Sciatic nerve (tissue), 2 donors: ENCODE measurements at regions not wholly inside any gene's neighbourhood (a gene's known extent, or its start where the extent isn't known, plus 50 kb on each side); places are given as distances from the start of the nearest gene placed in this dataset.
"Not testable (repeated sequence)": the region's sequence is repeated elsewhere in the genome, so short reads cannot be mapped to it uniquely, and the experiment has no call there.

Source experiments
- ATAC-seq: fragments of 200-7000 bp; cut with Tn5 transposase; one replicate; pipeline ENCODE4 v1.9.1; 2020; ENCODE audit warnings: mild to moderate bottlenecking, moderate library complexity
- DNase-seq: peaks from one replicate; pipeline ENCODE4 v3.0.0-alpha.2; 2020; ENCODE audit warnings: low spot score
- intact Hi-C: fragments of 100-400 bp; cut with DNase I; formaldehyde crosslinking; loops from one replicate; pipeline ENCODE4 v1.14.2; 2022
- donor health status: DM: no; HTN: no; CAD: no.
- donor health status: DM: no; HTN: no; CAD: no.

DNA sequence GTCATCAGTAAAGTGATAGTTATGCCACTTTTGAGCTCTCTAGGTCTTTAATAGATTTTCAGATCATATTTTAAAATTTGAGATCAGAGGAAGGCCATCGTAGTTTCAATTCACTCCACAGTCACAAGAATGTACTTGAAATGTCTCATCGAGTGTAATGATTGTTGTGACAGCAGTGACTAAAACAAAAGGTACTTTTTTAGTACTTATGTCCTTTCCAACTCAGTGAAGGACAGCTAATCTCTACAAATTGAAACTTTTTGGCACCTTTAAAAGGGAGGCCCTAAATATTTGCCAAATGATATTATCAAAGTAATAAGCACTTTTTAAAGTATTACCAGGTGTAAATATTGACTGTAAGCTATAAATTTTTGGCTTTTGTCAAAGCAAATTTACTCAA is 702.9 kb upstream of the GRM3 start:
- DNase-seq (no peak), ATAC-seq (no peak)
- intact Hi-C loops: no loop called here

DNA sequence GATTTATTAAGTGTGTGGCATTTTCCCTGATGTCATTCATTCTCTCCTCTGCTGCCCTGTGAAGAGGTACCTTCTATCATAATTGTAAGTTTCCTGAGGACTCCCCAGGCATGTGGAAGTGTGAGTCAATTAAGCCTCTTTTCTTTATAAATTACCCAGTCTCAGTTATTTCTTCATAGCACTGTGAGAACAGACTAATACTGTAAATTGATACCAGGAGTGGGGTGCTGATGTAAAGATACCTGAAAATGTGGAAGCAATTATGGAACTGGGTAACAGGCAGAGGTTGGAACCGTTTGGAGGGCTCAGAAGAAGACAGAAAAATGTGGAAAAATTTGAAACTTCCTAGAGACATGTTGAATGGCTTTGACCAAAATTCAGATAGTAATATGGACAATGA is 711.8 kb upstream of the GRM3 start:
- DNase-seq (no peak), ATAC-seq (no peak)
- intact Hi-C loops: no loop called here

DNA sequence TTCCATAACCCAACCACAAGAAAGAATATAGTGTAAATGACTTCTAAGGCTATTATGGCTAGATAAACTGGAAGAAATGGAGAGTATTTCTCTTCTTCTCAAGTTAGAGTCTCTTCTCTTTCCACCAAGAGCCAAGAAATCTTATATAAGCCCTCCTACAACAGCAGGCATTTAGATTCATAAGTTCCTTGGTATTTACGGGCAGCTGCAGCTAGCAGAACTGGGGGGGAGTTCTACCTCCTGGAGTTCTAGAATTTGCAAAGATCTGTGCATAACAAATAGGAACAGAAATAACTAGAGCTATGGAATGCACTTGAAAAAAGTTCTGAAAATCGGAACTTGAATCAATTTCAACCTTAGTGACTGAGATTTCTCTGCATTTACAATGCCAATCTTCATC is 715.2 kb upstream of the GRM3 start:
- intact Hi-C loops: no loop called here
- DNase-seq (no peak), ATAC-seq (no peak)

DNA sequence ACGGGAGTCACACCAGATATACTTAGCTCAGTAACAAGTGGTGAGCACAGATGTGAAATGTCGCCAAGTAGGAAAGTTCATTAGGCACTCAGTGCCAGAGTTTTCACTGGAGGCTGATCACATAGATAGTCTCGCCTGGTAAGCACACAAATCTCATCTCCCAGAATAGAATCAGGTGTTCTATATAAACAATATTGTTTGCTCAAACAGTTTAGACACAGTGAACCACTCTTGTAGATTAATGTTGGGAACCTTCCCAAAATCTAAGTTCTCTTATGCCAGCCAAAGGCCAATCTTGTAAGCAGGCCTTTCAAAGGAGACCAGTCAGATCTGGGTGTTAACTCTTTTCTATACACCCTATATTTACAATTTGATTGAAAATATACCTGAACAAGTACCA is 716.5 kb upstream of the GRM3 start:
- ATAC-seq: no peak
- intact Hi-C loops: no loop called here
- no peak for DNase-seq

DNA sequence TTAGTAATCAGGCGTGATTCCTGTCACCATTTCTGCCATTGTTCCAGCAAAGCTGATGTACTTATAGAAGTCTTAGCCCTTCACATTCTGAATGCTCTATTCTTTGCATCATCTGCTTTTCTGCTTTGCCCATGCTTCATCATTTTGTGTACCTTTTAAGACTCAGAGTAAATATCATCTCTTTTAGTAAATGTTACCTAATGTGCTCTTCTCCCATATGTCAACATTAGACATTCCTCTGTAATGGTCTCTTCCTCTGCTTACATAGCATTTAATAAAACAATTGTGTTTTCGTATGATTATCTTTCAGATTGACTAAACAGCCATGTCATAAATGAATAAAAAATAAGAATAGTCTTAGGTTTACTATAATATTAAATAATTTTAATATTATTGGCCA is 719.6 kb upstream of the GRM3 start:
- ATAC-seq: no peak
- intact Hi-C loops: no loop called here
- no peak for DNase-seq

DNA sequence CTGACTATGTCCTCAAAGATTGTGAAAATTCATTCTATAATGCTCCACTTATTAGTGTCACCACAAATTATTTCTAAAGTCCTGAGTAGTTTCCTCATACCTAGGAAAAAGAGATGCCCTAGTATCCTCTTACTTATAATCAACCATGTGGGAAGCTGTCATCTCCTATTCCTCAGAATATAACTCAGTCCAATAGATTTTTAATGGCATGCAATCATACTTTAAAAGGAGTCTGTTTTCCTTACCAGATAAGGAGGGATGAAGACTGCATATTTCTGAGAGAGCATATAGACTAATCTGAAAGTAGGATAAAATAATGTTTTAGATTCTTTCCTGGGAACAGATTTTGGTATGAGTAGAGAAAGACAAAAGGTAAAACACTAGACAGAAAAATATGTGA is 727.7 kb upstream of the GRM3 start:
- intact Hi-C loops: no loop called here
- ATAC-seq (no peak), DNase-seq (no peak)

DNA sequence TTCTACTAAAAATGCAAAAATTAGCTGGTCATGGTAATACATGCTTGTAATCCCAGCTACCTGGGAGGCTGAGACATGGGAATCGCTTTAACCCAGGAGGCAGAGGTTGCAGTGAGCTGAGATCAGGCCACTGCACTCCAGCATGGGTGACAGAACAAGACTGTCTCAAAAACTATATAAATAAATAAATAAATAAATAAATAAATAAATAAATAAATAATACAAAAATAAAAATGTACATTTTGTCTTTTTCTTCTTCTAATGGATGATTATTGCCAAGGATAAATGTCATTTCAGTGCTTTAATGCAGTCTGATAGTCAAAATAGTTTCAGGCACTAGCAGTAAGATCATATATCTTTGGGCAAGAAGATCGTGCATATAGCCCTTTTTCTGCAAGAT is 727.6 kb upstream of the SEMA3D start:
- ATAC-seq: no peak
- DNase-seq: no peak
- intact Hi-C loops: no loop called here

DNA sequence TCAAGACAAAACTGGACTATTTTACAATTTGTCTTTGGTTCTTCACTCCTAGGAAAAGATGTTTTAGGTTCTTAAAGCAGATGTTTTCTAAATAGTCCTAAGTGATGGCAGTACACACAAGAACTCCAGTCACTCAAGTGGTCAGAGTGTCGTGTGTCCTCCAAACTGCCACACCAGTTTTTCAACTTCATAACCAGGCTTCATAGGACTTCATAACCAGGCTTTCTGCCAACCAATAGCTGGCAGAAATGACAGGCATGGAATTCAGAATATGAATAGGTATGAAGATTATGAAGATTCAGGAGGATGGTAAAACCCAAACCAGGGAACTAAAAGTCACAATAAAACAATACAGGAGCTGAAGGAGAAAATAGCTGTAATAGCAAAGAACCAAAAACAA is 721.2 kb upstream of the SEMA3D start:
- intact Hi-C loops: no loop called here
- ATAC-seq: no peak
- DNase-seq: no peak

DNA sequence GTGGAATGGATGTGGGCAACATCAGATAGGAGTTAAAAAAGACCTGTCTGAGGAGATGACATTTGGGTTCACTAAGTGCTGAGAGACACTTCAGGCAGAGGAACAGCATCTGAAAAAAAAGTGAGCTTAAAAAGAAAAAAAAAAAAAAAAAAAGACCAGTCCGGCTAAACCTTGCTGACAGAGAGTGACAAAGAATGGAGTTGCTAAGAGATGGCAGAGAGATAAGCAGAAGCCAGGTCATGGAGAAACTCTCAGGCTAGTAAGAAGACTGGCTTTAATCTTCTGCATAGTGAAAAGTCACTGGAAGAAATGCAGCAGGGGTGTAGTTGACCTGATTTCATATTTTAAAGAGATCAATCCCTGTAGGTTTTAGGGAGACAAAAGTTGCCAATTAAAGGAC is 711.1 kb upstream of the SEMA3D start:
- no peak for DNase-seq
- ATAC-seq: no peak
- intact Hi-C loops: no loop called here

DNA sequence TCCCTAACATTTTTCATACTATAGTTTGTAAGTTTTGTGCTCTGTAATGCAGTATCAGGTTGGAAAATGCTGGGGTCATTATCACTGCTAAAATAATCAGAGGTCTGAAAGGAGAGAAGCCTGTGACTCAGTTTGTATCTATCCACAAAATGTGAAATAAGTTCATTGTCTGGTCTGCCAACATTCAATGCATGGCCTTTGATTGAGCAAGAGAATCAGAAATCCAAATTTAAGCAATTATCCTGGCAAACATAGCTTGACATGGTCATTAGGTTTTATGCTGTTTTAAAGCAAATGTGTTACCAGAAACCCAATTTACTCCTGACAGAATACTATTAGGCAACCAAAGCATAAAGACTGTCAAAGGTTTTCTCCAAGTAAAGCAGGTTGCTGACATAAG is 709.7 kb upstream of the SEMA3D start:
- DNase-seq (no peak), ATAC-seq (no peak)
- intact Hi-C loops: no loop called here

DNA sequence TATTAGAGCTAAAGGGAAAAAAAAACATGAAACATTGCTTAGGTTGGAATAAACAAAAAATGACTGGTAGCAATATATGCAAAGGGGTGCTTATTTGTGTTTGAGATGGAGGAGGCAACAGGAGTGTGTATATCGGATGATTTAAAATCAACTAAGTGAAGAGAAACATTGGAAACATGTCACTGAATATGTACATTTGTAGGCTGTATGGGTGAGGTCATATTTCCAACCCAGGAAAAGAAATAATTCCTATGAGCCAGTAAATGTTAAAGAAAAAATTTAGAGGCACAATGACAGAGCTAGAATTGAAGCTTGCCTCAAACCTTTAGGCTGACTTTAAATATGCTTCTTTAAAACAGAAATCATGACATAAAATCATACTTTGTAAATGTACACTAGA is 709.0 kb upstream of the SEMA3D start:
- ATAC-seq (no peak), DNase-seq (no peak)
- intact Hi-C loops: no loop called here

DNA sequence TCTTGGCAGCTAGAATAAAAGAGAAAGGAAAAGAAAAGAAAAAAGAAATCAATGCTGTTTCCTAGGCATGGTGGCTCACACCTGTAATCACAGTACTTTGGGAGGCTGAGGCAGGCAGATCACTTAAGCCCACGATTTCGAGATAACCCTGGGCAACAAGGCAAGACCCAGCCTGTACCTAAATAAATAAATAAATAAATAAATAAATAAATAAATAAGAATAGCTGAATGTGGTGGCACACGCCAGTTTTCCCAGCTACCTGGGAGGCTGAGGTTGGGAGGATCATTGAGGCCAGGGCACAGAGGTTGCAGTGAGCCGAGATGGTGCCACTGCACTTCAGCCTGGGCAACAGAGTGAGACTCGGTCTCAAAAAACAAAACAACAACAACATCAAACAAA is 705.0 kb upstream of the SEMA3D start:
- intact Hi-C loops, ATAC-seq, DNase-seq: not testable (repeated sequence)

DNA sequence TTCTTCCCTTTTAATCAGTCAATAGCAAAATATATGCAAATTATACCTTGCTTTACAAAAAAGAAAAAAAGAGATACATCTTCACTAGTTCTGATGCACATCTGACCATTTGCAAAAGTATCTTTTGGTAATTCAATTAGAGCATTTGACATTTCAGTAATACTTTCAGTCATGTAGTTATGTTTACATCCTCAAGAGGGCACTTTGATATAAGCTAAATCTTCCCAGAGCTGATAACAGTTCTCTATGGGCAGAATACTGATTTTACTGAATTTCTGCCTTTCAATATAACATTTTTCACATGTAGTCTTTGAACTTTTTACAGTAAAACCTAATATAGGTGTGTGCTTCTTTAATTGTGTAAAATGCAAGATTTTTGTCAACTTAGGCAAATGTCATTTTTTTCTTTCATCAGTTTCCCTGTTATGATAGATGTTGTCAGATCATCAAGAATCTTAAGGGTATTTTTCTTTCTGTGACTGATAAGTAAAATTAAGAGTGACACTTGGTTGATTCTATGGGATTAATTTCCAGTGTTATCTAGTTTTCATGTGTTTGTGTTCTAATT is 703.5 kb upstream of the SEMA3D start:
- intact Hi-C loops: no loop called here
- no peak for DNase-seq
- ATAC-seq: no peak

DNA sequence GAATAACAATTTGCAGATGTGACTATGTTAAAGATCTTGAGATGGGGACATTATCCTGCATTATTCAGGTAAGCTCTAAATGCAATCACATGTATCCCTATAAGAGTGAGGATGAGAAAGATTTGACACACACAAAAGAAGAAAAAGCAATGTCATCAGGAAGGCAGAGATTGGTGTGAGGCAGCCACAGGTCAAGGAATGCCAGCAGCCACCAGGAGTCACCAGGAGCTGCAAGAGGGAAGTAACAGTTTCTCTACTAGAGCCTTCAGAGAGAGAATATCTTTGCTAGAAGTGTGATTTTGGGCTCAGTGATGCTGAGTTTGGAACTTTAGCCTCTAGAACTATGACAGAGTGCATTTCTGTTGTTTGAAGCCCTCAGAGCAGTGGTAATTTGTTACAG is 700.3 kb upstream of the SEMA3D start:
- no peak for ATAC-seq
- no peak for DNase-seq
- intact Hi-C loops: no loop called here

DNA sequence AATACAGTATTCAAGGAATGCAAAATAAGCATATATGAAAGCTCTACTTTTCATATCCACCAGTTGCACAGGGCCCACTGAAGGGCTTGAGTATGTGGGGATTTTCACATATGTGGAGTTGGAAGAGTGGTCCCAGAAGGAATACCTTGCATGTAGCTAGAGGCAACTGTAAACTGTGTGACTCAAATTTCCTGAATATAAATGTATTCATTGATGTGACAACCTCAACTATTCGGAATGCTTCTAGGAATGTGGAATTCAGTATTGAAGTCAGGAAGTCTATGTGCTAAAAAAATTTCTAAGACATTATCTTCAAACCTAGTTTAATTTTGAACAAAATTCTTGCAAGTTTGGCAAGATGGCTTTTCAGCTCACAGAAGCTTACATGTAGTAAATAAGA is 695.5 kb upstream of the SEMA3D start:
- intact Hi-C loops: no loop called here
- no peak for ATAC-seq

DNA sequence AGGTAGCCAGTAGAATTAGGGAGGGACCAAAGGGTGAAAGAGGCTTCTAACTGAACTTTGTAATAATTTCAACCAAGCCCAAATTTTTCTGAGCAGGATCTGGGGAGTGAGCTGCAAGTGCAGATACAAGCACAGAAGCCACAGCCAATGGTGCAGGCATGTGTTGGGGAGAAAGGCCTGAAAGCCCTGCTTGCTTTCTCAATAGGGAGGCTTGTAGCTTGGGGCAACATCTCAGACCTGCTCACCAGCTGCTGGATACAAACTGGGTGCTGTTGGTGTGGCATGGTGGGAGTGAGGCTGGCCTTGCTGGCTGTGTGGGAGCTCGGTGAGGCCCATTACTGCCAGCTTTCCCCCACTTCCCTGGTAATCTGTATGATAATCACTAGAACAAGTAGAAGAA is 688.5 kb upstream of the SEMA3D start:
- no peak for DNase-seq
- intact Hi-C loops: no loop called here
- no peak for ATAC-seq

More for the DNA sequence above, 695.5 kb upstream of the SEMA3D start:
- DNase-seq: no peak

DNA sequence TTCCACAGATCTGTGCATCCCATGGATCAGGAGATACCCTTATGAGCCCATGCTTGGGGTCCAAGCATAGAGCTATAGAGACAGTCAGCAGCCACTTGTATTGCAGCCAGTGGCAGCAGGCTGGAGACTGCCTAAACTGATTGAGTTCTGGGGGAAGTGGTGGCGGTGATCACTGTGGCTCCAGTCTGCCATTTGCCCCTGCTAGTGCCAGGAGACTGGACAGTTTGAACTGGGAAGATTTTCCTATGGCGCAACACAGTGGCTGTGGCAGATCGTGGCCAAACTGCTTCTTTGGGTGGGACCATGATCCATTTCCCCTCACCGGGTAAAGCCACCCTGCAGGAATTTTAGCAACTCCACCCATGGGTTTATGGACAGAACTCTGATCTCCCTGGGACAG is 679.7 kb upstream of the SEMA3D start:
- intact Hi-C loops: no loop called here

DNA sequence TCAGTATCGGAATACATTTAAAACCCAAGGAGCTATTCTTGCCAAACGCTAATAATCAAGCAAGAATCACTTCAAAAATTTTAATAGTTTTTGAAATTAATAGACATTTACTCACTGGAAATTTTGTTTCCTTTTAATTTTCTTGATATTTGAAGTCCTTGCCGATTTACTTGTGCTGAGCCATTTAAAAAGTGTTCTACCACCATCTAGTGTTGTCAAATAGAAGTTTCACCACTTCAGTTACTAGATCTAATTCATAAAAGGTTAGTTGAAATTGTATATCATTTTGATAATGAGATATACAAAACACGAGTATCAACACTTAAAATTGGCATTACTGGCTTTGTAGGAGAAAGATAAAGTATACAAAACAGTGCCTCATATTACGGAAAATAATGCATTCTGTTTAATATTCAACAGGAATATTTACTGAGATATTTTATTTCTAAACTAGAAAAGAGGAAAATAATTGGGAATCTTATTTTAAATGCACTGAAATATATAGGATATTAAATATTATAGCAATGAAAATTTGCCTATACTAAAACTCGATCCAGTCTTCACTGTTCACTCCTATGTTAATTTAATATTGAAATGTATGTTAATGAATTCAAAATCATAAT is 664.8 kb upstream of the SEMA3D start:
- DNase-seq (no peak), ATAC-seq (no peak)
- intact Hi-C loops: no loop called here

More for the DNA sequence above, 679.7 kb upstream of the SEMA3D start:
- DNase-seq: no peak
- no peak for ATAC-seq

DNA sequence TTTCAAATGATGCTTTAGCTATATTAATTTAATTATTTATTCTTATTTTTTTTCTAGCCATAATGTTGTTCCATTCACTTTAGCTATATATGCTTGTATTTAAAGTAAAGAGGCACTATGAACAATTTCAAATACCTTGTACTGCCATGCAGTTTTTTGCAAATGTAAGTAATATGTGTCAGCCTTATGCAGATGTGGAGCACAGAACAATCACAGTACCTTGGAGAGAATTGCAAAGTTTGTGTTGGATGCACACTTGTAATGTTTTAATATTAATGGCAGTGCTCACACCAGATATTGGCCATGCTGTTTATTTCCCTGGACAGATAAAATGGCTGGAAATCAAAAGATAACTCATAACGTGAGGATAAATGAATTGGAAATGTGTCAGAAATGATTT is 663.5 kb upstream of the SEMA3D start:
- intact Hi-C loops: no loop called here
- DNase-seq: no peak
- ATAC-seq: no peak

DNA sequence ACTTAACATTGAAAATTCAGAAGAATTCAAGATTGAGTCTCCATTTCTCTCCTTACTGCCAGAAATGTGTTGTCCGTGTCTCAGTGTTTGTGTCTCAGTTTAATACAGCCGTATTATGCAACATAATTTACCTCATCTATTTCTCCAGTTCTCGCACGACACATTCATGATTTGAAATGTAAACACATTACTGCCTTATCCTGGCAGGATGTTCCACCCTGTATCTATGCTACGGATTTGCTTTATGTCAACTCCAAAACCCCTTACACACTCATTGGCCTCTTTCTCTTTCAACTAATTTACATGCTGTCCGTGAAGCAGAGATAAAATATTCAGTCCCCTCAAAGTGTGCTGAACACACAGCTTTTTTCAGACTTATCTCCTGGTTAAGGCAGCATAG is 653.7 kb upstream of the SEMA3D start:
- intact Hi-C loops: no loop called here
- ATAC-seq: no peak

DNA sequence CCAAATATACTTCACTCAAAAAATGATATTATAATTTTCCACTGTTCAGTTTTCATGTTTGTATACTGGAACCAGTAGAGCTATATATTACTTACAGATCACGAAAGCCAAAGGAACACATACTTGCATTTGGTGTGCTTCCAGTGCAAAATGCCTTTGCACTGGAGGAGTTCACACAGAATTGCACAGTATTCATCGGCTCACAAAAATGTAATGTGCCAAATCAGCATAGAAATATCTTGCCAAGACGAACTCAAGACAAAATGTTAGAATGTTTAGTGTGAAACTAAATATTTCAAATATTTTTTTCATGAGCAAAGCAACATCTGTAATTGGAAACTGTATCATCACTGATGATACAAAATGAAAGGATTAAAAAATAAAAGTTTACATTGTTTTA is 646.2 kb upstream of the SEMA3D start:
- DNase-seq (no peak), ATAC-seq (no peak)
- intact Hi-C loops: no loop called here

More for the DNA sequence above, 653.7 kb upstream of the SEMA3D start:
- DNase-seq: no peak
